ENCODE measurements at regions not wholly inside any gene's neighbourhood (a gene's known extent, or its start where the extent isn't known, plus 50 kb on each side); places are given as distances from the start of the nearest gene placed in this dataset.
"Not testable (repeated sequence)": the region's sequence is repeated elsewhere in the genome, so short reads cannot be mapped to it uniquely, and the experiment has no call there.

DNA sequence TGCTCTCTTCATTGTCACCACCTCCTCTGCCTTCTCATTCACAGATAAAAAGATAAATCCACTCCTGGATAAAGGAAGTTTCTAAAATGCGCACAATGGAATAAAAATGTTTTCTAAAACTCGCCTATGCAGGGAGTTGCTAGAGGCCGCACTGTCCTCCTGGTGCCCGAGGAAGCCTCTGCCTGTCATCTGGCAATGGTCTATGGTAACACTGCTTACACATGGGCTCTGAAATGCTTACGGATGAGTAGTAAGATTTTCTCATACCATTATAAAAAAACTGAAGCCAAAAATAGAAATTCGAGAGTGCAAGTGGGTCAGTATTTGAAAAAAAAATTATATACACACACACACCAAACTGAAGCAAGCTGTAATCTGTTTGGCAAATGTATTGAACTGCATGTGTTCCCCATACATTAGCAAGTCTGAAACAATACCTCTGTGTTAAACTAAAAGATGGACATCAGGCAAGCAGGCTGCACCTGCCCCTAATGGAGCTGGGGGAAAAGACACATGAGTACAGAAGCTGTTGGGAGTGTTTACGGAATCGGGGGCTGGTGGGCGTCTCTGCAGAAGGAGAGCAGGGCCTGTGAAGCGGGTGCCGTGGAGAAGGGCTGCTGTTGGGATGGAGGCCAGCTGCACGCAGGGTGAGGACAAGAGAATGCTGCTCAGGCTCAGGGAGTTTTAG, 103.3 kb upstream of the FAT1 start:
- H3K4me3 Mint-ChIP-seq = no peak overlapping the region
- no peaks in the 10 kb centered on the region for H3K27me3 Mint-ChIP-seq (ENCODE audit: low read depth)
- DNase-seq (ENCODE audit: low spot score) = no peak
- H3K4me1 Mint-ChIP-seq (ENCODE audit: low read depth) = no peaks in the 10 kb centered on the region
- no peaks in the 10 kb centered on the region for H3K36me3 Mint-ChIP-seq (ENCODE audit: low read depth)
- H3K9me3 Mint-ChIP-seq = peaks cover 18% of the 10 kb centered on the region
- H3K27ac Mint-ChIP-seq = no peak overlapping the region

DNA sequence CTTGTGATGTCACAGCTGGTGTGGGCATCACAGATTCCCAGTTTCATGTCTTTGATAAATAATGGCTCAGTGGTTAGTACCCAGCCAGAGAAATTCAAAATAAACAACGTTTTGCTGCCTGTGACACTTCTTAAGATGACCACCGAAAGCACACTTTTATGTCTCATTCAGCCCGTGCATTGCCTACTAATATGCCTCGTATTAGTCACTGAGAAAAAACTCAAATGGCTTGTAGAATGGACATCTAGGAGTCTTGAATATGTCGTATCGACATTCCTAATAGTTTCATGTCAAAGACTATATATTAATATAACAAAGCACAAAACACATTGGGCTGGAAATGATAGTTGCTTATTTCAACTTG, 103.9 kb upstream of the FAT1 start:
- H3K4me3 Mint-ChIP-seq = no peak overlapping the region
- H3K36me3 Mint-ChIP-seq (ENCODE audit: low read depth) = no peaks in the 10 kb centered on the region
- DNase-seq (ENCODE audit: low spot score) = no peak
- H3K4me1 Mint-ChIP-seq (ENCODE audit: low read depth) = no peaks in the 10 kb centered on the region
- no peak overlapping the region for H3K27ac Mint-ChIP-seq
- no peaks in the 10 kb centered on the region for H3K27me3 Mint-ChIP-seq (ENCODE audit: low read depth)
- H3K9me3 Mint-ChIP-seq = peaks cover 19% of the 10 kb centered on the region

DNA sequence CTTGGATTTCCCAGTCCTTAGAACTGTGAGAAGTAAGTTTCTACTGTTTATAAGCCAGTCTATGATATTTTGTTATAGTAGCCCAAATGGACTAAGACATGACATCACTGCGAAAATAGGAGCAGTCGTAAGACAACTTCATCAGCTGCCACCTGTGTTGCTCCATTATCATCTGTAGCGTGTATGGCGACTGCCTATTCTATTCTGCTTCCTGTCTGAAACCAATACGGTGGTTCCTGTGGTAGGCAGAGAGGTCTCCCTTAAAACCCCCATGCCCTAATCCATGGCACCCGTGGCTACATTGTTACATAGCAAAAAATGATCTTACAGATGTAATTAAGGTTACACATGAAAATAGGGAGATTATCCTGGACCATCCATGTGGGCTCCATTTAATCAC, 105.4 kb upstream of the FAT1 start:
- no peaks in the 10 kb centered on the region for H3K36me3 Mint-ChIP-seq (ENCODE audit: low read depth)
- no peak overlapping the region for H3K27ac Mint-ChIP-seq
- no peak for DNase-seq (ENCODE audit: low spot score)
- no peak overlapping the region for H3K4me3 Mint-ChIP-seq
- H3K27me3 Mint-ChIP-seq (ENCODE audit: low read depth) = no peaks in the 10 kb centered on the region
- H3K9me3 Mint-ChIP-seq = peaks cover 25% of the 10 kb centered on the region
- no peaks in the 10 kb centered on the region for H3K4me1 Mint-ChIP-seq (ENCODE audit: low read depth)

DNA sequence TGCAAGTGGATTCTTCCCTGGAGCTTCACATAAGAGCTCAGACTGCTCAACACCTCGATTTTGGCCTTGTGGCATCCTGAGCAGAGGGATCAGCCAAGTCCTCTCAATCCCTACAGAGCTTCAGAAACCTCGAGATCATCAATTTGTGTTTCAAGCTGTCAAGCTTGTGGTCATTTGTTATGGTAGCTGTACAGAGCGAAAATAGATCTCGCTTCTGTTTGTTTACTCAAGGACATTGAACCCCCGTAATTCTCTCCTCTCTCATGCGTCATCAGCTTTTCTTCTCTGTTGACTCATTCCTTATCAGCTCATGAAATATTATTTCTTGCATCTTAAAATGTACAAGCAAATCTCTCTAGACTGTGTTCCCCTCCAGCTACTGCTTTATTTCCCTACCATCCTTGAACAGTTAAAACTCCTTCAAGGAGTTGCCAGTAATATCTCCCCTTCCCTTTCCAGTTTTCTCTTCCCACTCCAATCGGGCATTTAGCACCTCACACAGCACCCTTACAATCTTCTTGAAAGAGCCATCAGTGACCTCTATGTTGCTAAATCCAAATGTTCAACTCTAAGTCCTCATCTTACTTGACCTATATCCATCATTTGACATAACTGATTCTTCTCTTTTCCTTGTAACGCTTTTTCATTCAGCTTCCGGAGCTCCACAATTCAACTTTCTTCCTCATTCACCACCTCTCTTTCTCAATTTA, 106.2 kb upstream of the FAT1 start:
- Mint-ChIP-seq H3K4me3 (no peak overlapping the region), H3K9me3 (peaks cover 30% of the 10 kb centered on the region), H3K36me3 (ENCODE audit: low read depth) (no peaks in the 10 kb centered on the region), H3K4me1 (ENCODE audit: low read depth) (no peaks in the 10 kb centered on the region), H3K27me3 (ENCODE audit: low read depth) (no peaks in the 10 kb centered on the region), H3K27ac (no peak overlapping the region)
- DNase-seq (ENCODE audit: low spot score) = no peak

DNA sequence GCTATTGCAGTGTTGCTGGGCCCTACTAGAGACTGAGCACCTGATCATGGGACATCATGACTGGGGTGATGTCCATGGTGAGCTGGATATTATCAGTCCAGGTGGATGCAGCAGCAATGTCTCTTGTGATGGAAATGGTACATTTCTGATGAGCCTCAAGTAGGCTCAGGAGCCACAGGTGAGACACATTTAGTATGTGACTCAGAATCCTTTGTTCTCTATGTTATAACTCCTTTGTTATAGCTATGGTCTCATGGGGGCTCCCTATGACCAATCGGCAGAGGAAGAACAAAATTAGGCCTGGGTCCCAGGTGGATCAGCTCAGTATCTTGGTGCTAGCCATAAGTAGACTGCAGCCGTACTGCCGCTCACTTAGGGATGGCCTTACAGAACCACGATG, 107.9 kb upstream of the FAT1 start:
- H3K4me1 Mint-ChIP-seq (ENCODE audit: low read depth) = no peaks in the 10 kb centered on the region
- DNase-seq (ENCODE audit: low spot score) = no peak
- peaks cover 30% of the 10 kb centered on the region for H3K9me3 Mint-ChIP-seq
- H3K27ac Mint-ChIP-seq = no peak overlapping the region
- no peaks in the 10 kb centered on the region for H3K27me3 Mint-ChIP-seq (ENCODE audit: low read depth)
- no peaks in the 10 kb centered on the region for H3K36me3 Mint-ChIP-seq (ENCODE audit: low read depth)
- H3K4me3 Mint-ChIP-seq = no peak overlapping the region

GRCh38 chr4:186832906-186833305, 109.2 kb upstream of the FAT1 start:
- Mint-ChIP-seq H3K27me3 (ENCODE audit: low read depth) (no peaks in the 10 kb centered on the region), H3K4me1 (ENCODE audit: low read depth) (no peaks in the 10 kb centered on the region), H3K36me3 (ENCODE audit: low read depth) (no peaks in the 10 kb centered on the region), H3K4me3 (no peak overlapping the region), H3K9me3 (peaks cover 34% of the 10 kb centered on the region), H3K27ac (no peak overlapping the region)
- DNase-seq (ENCODE audit: low spot score) = no peak

- not testable (repeated sequence) for DNase-seq (ENCODE audit: low spot score); H3K27me3 Mint-ChIP-seq (ENCODE audit: low read depth); H3K4me1 Mint-ChIP-seq (ENCODE audit: low read depth); H3K36me3 Mint-ChIP-seq (ENCODE audit: low read depth); H3K27ac Mint-ChIP-seq; H3K4me3 Mint-ChIP-seq
- H3K9me3 Mint-ChIP-seq = peaks cover 21% of the 10 kb centered on the region
Observed at GRCh38 chr4:186837463-186837862, 113.8 kb upstream of the FAT1 start.

- H3K27ac Mint-ChIP-seq = no peak overlapping the region
- H3K4me1 Mint-ChIP-seq (ENCODE audit: low read depth) = no peaks in the 10 kb centered on the region
- DNase-seq (ENCODE audit: low spot score) = no peak
- no peak overlapping the region for H3K4me3 Mint-ChIP-seq
- no peaks in the 10 kb centered on the region for H3K36me3 Mint-ChIP-seq (ENCODE audit: low read depth)
- H3K9me3 Mint-ChIP-seq = peaks cover 19% of the 10 kb centered on the region
- no peaks in the 10 kb centered on the region for H3K27me3 Mint-ChIP-seq (ENCODE audit: low read depth)
Observed at GRCh38 chr4:186838295-186838694, 114.6 kb upstream of the FAT1 start.

DNA sequence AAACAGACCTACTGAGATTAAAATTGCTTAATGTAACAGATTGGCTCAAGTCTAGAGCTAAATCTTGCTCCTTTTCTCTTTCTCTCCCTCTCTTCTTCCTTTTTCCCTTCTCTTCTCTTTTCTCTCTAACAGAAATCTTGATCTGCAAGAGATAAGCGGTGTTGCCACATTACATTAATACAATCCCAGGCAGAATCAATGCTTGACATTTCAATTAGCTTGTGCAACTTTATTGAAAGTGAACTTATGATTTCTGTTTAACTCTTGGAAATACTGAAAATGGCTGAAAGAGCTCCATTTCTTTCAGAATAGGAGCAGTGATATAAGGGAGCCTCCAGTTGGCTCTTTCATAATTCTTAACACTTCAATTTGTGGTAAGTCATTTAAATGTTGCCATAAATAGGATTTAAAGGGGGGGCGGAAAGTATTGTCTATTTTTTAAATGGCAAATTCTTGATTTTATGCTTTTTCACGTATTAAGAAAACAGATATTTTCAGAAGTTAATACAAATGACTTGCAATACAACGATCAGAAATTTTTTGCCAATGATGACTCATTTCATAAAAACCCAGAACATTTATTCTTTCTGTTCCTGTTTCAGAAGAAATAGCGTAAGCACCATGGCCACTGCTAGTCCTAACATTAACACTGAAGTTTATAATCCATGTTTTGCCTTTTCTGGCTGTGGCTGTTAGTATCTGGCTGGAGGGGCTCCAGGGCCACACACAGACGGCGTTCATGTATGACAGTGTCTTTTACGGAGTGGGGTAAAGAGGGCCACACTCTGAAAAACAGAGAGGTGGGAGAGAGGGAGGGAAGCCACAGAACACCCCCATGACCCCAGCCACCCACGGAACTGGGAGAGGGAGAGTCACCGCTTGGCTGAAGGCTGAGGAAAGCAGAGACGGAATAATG, 115.7 kb upstream of the FAT1 start:
- Mint-ChIP-seq H3K9me3 (peaks cover 20% of the 10 kb centered on the region), H3K4me3 (no peak overlapping the region), H3K4me1 (ENCODE audit: low read depth) (no peaks in the 10 kb centered on the region), H3K27ac (no peak overlapping the region), H3K36me3 (ENCODE audit: low read depth) (no peaks in the 10 kb centered on the region), H3K27me3 (ENCODE audit: low read depth) (no peaks in the 10 kb centered on the region)
- no peak for DNase-seq (ENCODE audit: low spot score)

DNA sequence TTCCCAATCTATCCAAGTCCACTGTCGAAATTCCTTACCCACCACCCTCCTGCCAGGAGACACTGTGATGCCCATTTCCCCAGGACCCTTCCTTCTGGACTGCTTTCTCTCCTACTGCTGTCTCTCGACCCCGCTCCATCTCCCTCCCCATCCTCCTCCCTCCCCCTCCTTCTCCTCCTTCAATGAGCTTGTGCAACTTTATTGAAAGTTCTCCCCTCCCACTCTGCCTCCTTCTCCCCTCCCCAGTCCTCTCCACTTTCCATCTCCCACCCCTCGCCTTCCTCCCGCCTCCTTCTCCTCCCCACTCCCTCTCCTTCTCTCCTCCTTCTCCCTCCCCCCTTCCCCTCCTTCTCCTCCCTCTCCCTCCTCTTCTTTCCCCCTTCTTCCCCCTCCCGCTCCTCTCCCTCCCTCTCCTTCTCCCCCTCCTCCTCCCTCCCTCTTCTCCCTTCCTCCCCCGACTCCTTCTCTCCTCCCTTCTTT, 116.6 kb upstream of the FAT1 start:
- Mint-ChIP-seq H3K27ac (no peak overlapping the region), H3K27me3 (ENCODE audit: low read depth) (no peaks in the 10 kb centered on the region), H3K36me3 (ENCODE audit: low read depth) (no peaks in the 10 kb centered on the region), H3K4me3 (no peak overlapping the region), H3K9me3 (peaks cover 25% of the 10 kb centered on the region), H3K4me1 (ENCODE audit: low read depth) (no peaks in the 10 kb centered on the region)
- no peak for DNase-seq (ENCODE audit: low spot score)

GRCh38 chr4:186840771-186841301, 117.2 kb upstream of the FAT1 start:
- no peak for DNase-seq (ENCODE audit: low spot score)
- Mint-ChIP-seq H3K27me3 (ENCODE audit: low read depth) (no peaks in the 10 kb centered on the region), H3K36me3 (ENCODE audit: low read depth) (no peaks in the 10 kb centered on the region), H3K27ac (no peak overlapping the region), H3K9me3 (peaks cover 28% of the 10 kb centered on the region), H3K4me3 (no peak overlapping the region), H3K4me1 (ENCODE audit: low read depth) (no peaks in the 10 kb centered on the region)

GRCh38 chr4:186844059-186844681, 120.5 kb upstream of the FAT1 start:
- no peaks in the 10 kb centered on the region for H3K4me1 Mint-ChIP-seq (ENCODE audit: low read depth)
- no peak overlapping the region for H3K27ac Mint-ChIP-seq
- no peaks in the 10 kb centered on the region for H3K36me3 Mint-ChIP-seq (ENCODE audit: low read depth)
- H3K4me3 Mint-ChIP-seq = no peak overlapping the region
- peaks cover 26% of the 10 kb centered on the region for H3K9me3 Mint-ChIP-seq
- DNase-seq (ENCODE audit: low spot score) = no peak
- H3K27me3 Mint-ChIP-seq (ENCODE audit: low read depth) = no peaks in the 10 kb centered on the region

GRCh38 chr4:186845137-186845842, 121.6 kb upstream of the FAT1 start:
- no peak overlapping the region for H3K4me3 Mint-ChIP-seq
- H3K36me3 Mint-ChIP-seq (ENCODE audit: low read depth) = no peaks in the 10 kb centered on the region
- H3K27ac Mint-ChIP-seq = no peak overlapping the region
- peaks cover 26% of the 10 kb centered on the region for H3K9me3 Mint-ChIP-seq
- H3K4me1 Mint-ChIP-seq (ENCODE audit: low read depth) = no peaks in the 10 kb centered on the region
- DNase-seq (ENCODE audit: low spot score) = no peak
- no peaks in the 10 kb centered on the region for H3K27me3 Mint-ChIP-seq (ENCODE audit: low read depth)

Measured in T-helper 2 cell treated with Interferon-gamma antibody and Interleukin-4, amounts not matched to agents 5 μg/mL and 100 μg/mL, for 36 hours (primary cell).